Activated B cell treated with CpG ODN at 0.5 μM for 24 hours (primary cell): ENCODE measurements at regions not wholly inside any gene's neighbourhood (a gene's known extent, or its start where the extent isn't known, plus 50 kb on each side); places are given as distances from the start of the nearest gene placed in this dataset.

ENCODE experiments used
- ATAC-seq: fragments of 200-7000 bp; cut with Tn5 transposase; one replicate; pipeline ENCODE4 v1.10.0; 2021; ENCODE audit warnings: low read depth, mild to moderate bottlenecking, moderate library complexity
- CTCF ChIA-PET: fragments of 350-600 bp; sonication (Branson Sonifier 250); formaldehyde crosslinking; loops from one replicate; lab custom pipeline; 2021; ENCODE audit warnings: antibody characterized with exemption; lab: Charles Lee
- POLR2A ChIA-PET: fragments of 350-600 bp; sonication (Branson Sonifier 250); formaldehyde crosslinking; loops from one replicate; lab custom pipeline; 2021; ENCODE audit warnings: antibody characterized with exemption; lab: Charles Lee
- DNase-seq: peaks from one replicate; pipeline ENCODE4 v3.0.0; 2022
- H3K27ac Mint-ChIP-seq: one replicate; pipeline ENCODE4 v1.8.0; 2020; ENCODE audit warnings: mixed read lengths
- H3K27me3 Mint-ChIP-seq: one replicate; pipeline ENCODE4 v1.8.0; 2021; ENCODE audit warnings: mixed read lengths
- H3K36me3 Mint-ChIP-seq: one replicate; pipeline ENCODE4 v1.8.0; 2021; ENCODE audit warnings: low read depth, mixed read lengths
- H3K4me1 Mint-ChIP-seq: one replicate; pipeline ENCODE4 v1.8.0; 2021; ENCODE audit warnings: mixed read lengths
- H3K4me3 Mint-ChIP-seq: one replicate; pipeline ENCODE4 v1.8.0; 2020; ENCODE audit warnings: mild to moderate bottlenecking, mixed read lengths
- H3K9me3 Mint-ChIP-seq: one replicate; pipeline ENCODE4 v1.8.0; 2020; ENCODE audit warnings: mixed read lengths
- CTCF ChIP-seq: fragments of 200-600 bp; IDR thresholded peaks from one replicate; pipeline ENCODE4 v1.8.0; 2022; ENCODE audit warnings: antibody characterized with exemption, mild to moderate bottlenecking
- intact Hi-C: fragments of 100-400 bp; cut with micrococcal nuclease; formaldehyde crosslinking; loops from one replicate; pipeline ENCODE4 v1.15.1; 2024

GRCh38 chr11:127640561-127641451 is 640.2 kb upstream of the KIRREL3 start:
- no peaks in the 10 kb centered on the region for H3K9me3 Mint-ChIP-seq
- POLR2A ChIA-PET, result no interaction called here
- TF ChIP-seq CTCF, result no peak
- H3K4me3 Mint-ChIP-seq, result no peak overlapping the region
- H3K36me3 Mint-ChIP-seq, result no peaks in the 10 kb centered on the region
- ATAC-seq, result no peak
- CTCF ChIA-PET, result no interaction called here
- no peak for DNase-seq
- H3K4me1 Mint-ChIP-seq, result no peaks in the 10 kb centered on the region
- no peaks in the 10 kb centered on the region for H3K27me3 Mint-ChIP-seq
- intact Hi-C loops, result no loop called here
- no peak overlapping the region for H3K27ac Mint-ChIP-seq

DNA sequence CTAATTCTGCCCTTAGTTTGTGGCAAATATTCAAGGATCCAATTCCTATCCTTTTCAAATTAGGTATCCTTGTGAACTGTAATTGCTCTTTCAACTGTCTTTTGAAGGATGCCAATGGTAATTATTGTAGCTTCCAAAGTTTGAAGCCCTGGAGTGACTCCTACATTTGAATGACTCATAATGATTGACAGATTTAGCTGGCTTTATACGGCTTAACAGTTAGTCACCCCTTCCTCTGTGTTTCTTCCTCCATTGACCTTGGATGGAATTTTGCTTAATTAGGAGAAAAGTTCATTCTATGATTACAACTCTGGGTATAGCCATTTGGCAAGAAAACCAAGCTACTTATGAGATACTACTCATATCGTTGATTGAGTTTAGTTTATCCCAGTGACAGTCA is 639.3 kb upstream of the KIRREL3 start:
- POLR2A ChIA-PET, result no interaction called here
- ATAC-seq, result no peak
- TF ChIP-seq CTCF, result no peak
- H3K4me3 Mint-ChIP-seq, result no peak overlapping the region
- CTCF ChIA-PET, result no interaction called here
- H3K36me3 Mint-ChIP-seq, result no peaks in the 10 kb centered on the region
- H3K9me3 Mint-ChIP-seq, result no peaks in the 10 kb centered on the region
- DNase-seq, result no peak
- H3K4me1 Mint-ChIP-seq, result no peaks in the 10 kb centered on the region
- no peaks in the 10 kb centered on the region for H3K27me3 Mint-ChIP-seq
- intact Hi-C loops, result no loop called here
- no peak overlapping the region for H3K27ac Mint-ChIP-seq

- ATAC-seq (no peak), DNase-seq (no peak)
- CTCF ChIA-PET, result interaction anchor here (1.2 kb wide), 1 partner anchor 11 kb away, joined by 4 read pairs; no protein-coding TSS in a partner anchor
- no peak for TF ChIP-seq CTCF
- H3K36me3 Mint-ChIP-seq, result no peaks in the 10 kb centered on the region
- no peaks in the 10 kb centered on the region for H3K4me1 Mint-ChIP-seq
- no peaks in the 10 kb centered on the region for H3K9me3 Mint-ChIP-seq
- H3K27me3 Mint-ChIP-seq, result no peaks in the 10 kb centered on the region
- POLR2A ChIA-PET, result no interaction called here
- intact Hi-C loops, result no loop called here
- no peak overlapping the region for H3K27ac Mint-ChIP-seq
- no peak overlapping the region for H3K4me3 Mint-ChIP-seq
Measured at GRCh38 chr11:127632976-127633680, 632.6 kb upstream of the KIRREL3 start.

- ChIA-PET CTCF (no interaction called here), POLR2A (no interaction called here)
- no peak overlapping the region for H3K4me3 Mint-ChIP-seq
- no peak for TF ChIP-seq CTCF
- intact Hi-C loops, result no loop called here
- no peak overlapping the region for H3K27ac Mint-ChIP-seq
- no peaks in the 10 kb centered on the region for H3K4me1 Mint-ChIP-seq
- DNase-seq (no peak), ATAC-seq (no peak)
- no peaks in the 10 kb centered on the region for H3K27me3 Mint-ChIP-seq
- H3K9me3 Mint-ChIP-seq, result no peaks in the 10 kb centered on the region
- H3K36me3 Mint-ChIP-seq, result no peaks in the 10 kb centered on the region
Measured at GRCh38 chr11:127632546-127632945, 632.0 kb upstream of the KIRREL3 start.

GRCh38 chr11:127631974-127632373 is 631.4 kb upstream of the KIRREL3 start:
- no peak overlapping the region for H3K4me3 Mint-ChIP-seq
- intact Hi-C loops, result no loop called here
- ChIA-PET POLR2A (no interaction called here), CTCF (no interaction called here)
- no peaks in the 10 kb centered on the region for H3K27me3 Mint-ChIP-seq
- no peaks in the 10 kb centered on the region for H3K9me3 Mint-ChIP-seq
- no peaks in the 10 kb centered on the region for H3K4me1 Mint-ChIP-seq
- no peak for TF ChIP-seq CTCF
- no peak overlapping the region for H3K27ac Mint-ChIP-seq
- DNase-seq (no peak), ATAC-seq (no peak)
- H3K36me3 Mint-ChIP-seq, result no peaks in the 10 kb centered on the region
